ENCODE measurements at regions not wholly inside any gene's neighbourhood (a gene's known extent, or its start where the extent isn't known, plus 50 kb on each side); places are given as distances from the start of the nearest gene placed in this dataset.

GRCh38 chr20:22403632-22404361 lies 180.6 kb downstream of the FOXA2 start:
- DNase-seq = no peak

- DNase-seq = no peak
These were observed 181.2 kb downstream of the FOXA2 start for GRCh38 chr20:22403022-22403631.

GRCh38 chr20:22402550-22402949 lies 181.8 kb downstream of the FOXA2 start:
- no peak for DNase-seq

GRCh38 chr20:22400440-22400839 lies 183.9 kb downstream of the FOXA2 start:
- no peak for DNase-seq

- DNase-seq = no peak
These were observed 189.8 kb downstream of the FOXA2 start for GRCh38 chr20:22394583-22394982.

- no peak for DNase-seq
These were observed 193.8 kb downstream of the FOXA2 start for GRCh38 chr20:22390543-22390903.

GRCh38 chr20:22389836-22390542 lies 194.4 kb downstream of the FOXA2 start:
- DNase-seq = no peak

GRCh38 chr20:22387452-22387851 lies 196.9 kb downstream of the FOXA2 start:
- DNase-seq = no peak

GRCh38 chr20:22386306-22386623 lies 198.1 kb downstream of the FOXA2 start:
- DNase-seq = no peak

GRCh38 chr20:22385602-22386305 lies 198.6 kb downstream of the FOXA2 start:
- no peak for DNase-seq

- DNase-seq = no peak
These were observed 199.4 kb downstream of the FOXA2 start for GRCh38 chr20:22384978-22385377.

- DNase-seq = no peak
These were observed 201.2 kb downstream of the FOXA2 start for GRCh38 chr20:22383156-22383555.

GRCh38 chr20:22382742-22383141 lies 201.6 kb downstream of the FOXA2 start:
- no peak for DNase-seq

- DNase-seq = no peak
These were observed 202.5 kb downstream of the FOXA2 start for GRCh38 chr20:22381812-22382416.

- DNase-seq = no peak
These were observed 204.9 kb downstream of the FOXA2 start for GRCh38 chr20:22379472-22379871.

GRCh38 chr20:22374678-22375590 lies 209.4 kb downstream of the FOXA2 start:
- DNase-seq = no peak

GRCh38 chr20:22374066-22374465 lies 210.3 kb downstream of the FOXA2 start:
- DNase-seq = no peak

GRCh38 chr20:22373164-22373895 lies 211.0 kb downstream of the FOXA2 start:
- no peak for DNase-seq

GRCh38 chr20:22371843-22372242 lies 212.5 kb downstream of the FOXA2 start:
- DNase-seq = no peak

GRCh38 chr20:22370137-22370536 lies 214.2 kb downstream of the FOXA2 start:
- no peak for DNase-seq

GRCh38 chr20:22369100-22369499 lies 215.3 kb downstream of the FOXA2 start:
- no peak for DNase-seq

Data from CD4-positive, alpha-beta T cell treated with Interferon gamma for 1 hour (primary cell).